NK-92 treated with Interleukin-12 subunit alpha and Interleukin-12 subunit beta, amount 100 ng/mL, for 24 hours (cell line): ENCODE measurements at regions not wholly inside any gene's neighbourhood (a gene's known extent, or its start where the extent isn't known, plus 50 kb on each side); places are given as distances from the start of the nearest gene placed in this dataset.

Experiments
- DNase-seq: peaks from one replicate; lab custom pipeline; 2025; lab: John Stamatoyannopoulos, UW

- DNase-seq: no peak
Measured at GRCh38 chr9:29697011-29697410, 2123.7 kb upstream of the C9orf72 start.

- DNase-seq: no peak
Measured at GRCh38 chr9:29701559-29701958, 2128.3 kb upstream of the C9orf72 start.

GRCh38 chr9:29701971-29702370 lies 2128.7 kb upstream of the C9orf72 start:
- no peak for DNase-seq

- no peak for DNase-seq
Measured at GRCh38 chr9:29714860-29715259, 2141.6 kb upstream of the C9orf72 start.

- no peak for DNase-seq
Measured at GRCh38 chr9:29717631-29718030, 2144.3 kb upstream of the C9orf72 start.

- no peak for DNase-seq
Measured at GRCh38 chr9:29730163-29730562, 2156.9 kb upstream of the C9orf72 start.

GRCh38 chr9:29740518-29740917 lies 2167.2 kb upstream of the C9orf72 start:
- no peak for DNase-seq

GRCh38 chr9:29741169-29741568 lies 2167.9 kb upstream of the C9orf72 start:
- no peak for DNase-seq

GRCh38 chr9:29750062-29750461 lies 2176.8 kb upstream of the C9orf72 start:
- no peak for DNase-seq

- DNase-seq: no peak
Measured at GRCh38 chr9:29751226-29751625, 2177.9 kb upstream of the C9orf72 start.

GRCh38 chr9:29753638-29754037 lies 2180.4 kb upstream of the C9orf72 start:
- no peak for DNase-seq

- DNase-seq: no peak
Measured at GRCh38 chr9:29769019-29769418, 2195.7 kb upstream of the C9orf72 start.

GRCh38 chr9:29773676-29774075 lies 2200.4 kb upstream of the C9orf72 start:
- no peak for DNase-seq

GRCh38 chr9:29775491-29775890 lies 2202.2 kb upstream of the C9orf72 start:
- DNase-seq: no peak

- DNase-seq: no peak
Measured at GRCh38 chr9:29778281-29778849, 2205.1 kb upstream of the C9orf72 start.

GRCh38 chr9:29793970-29794369 lies 2220.7 kb upstream of the C9orf72 start:
- DNase-seq: no peak

GRCh38 chr9:29796291-29796952 lies 2223.1 kb upstream of the C9orf72 start:
- no peak for DNase-seq

GRCh38 chr9:29798599-29798998 lies 2225.3 kb upstream of the C9orf72 start:
- DNase-seq: no peak

GRCh38 chr9:29799227-29799626 lies 2225.9 kb upstream of the C9orf72 start:
- no peak for DNase-seq

GRCh38 chr9:29800821-29801220 lies 2227.5 kb upstream of the C9orf72 start:
- DNase-seq: no peak

- no peak for DNase-seq
Measured at GRCh38 chr9:29802454-29802853, 2229.2 kb upstream of the C9orf72 start.

- DNase-seq: no peak
Measured at GRCh38 chr9:29806937-29807618, 2233.8 kb upstream of the C9orf72 start.

GRCh38 chr9:29816954-29817703 lies 2243.8 kb upstream of the C9orf72 start:
- no peak for DNase-seq
